Activated CD8-positive, alpha-beta memory T cell treated with anti-CD3 and anti-CD28 coated beads, Interleukin-2, amount 10 ng/mL, durations not matched to agents 7 days and 5 days (primary cell): ENCODE measurements at regions not wholly inside any gene's neighbourhood (a gene's known extent, or its start where the extent isn't known, plus 50 kb on each side); places are given as distances from the start of the nearest gene placed in this dataset.
"Not testable (repeated sequence)": the region's sequence is repeated elsewhere in the genome, so short reads cannot be mapped to it uniquely, and the experiment has no call there.

ENCODE experiments used
- ATAC-seq: fragments of 150-1000 bp; cut with Tn5 transposase; one replicate; pipeline ENCODE4 v1.10.0; 2021; ENCODE audit warnings: moderate library complexity
- CTCF ChIA-PET: fragments of 350-600 bp; sonication (Branson Sonifier 250); formaldehyde crosslinking; loops from one replicate; lab custom pipeline; 2021; ENCODE audit warnings: antibody characterized with exemption; lab: Charles Lee
- DNase-seq: peaks from one replicate; pipeline ENCODE4 v3.0.0-alpha.2; 2020
- H3K27ac Mint-ChIP-seq: one replicate; pipeline ENCODE4 v1.8.0; 2021; ENCODE audit warnings: mild to moderate bottlenecking, mixed read lengths
- H3K27me3 Mint-ChIP-seq: one replicate; pipeline ENCODE4 v1.8.0; 2021; ENCODE audit warnings: mixed read lengths
- H3K36me3 Mint-ChIP-seq: one replicate; pipeline ENCODE4 v1.8.0; 2021; ENCODE audit warnings: mild to moderate bottlenecking, mixed read lengths
- H3K4me1 Mint-ChIP-seq: one replicate; pipeline ENCODE4 v1.8.0; 2021; ENCODE audit warnings: mixed read lengths
- H3K4me3 Mint-ChIP-seq: one replicate; pipeline ENCODE4 v1.8.0; 2021; ENCODE audit warnings: mild to moderate bottlenecking, moderate library complexity, mixed read lengths
- H3K9me3 Mint-ChIP-seq: one replicate; pipeline ENCODE4 v1.8.0; 2022; ENCODE audit warnings: low read depth, mixed read lengths

DNA sequence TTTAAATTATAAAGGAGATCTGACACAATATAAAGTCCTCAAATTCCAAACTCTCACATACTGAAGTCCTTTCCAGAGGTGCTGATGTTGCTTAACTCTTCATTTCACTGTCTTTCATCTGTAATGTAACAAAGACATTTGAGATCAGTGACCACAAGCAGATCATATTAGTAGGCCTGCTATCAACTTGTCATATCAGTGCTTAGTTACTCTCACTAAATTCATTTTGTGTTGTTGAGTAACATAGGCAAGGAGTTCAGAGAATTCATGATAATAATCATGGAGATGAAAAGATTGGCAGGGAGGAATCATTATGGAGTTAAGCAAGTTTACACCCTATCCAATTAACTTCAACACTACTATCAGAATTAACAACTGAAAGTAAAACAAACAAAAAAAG is 571.0 kb upstream of the ARRDC3 start:
- CTCF ChIA-PET = no interaction called here
- no peaks in the 10 kb centered on the region for H3K36me3 Mint-ChIP-seq
- H3K27me3 Mint-ChIP-seq = no peaks in the 10 kb centered on the region
- ATAC-seq (no peak), DNase-seq (no peak)
- H3K9me3 Mint-ChIP-seq = no peaks in the 10 kb centered on the region
- H3K27ac Mint-ChIP-seq = no peak overlapping the region
- H3K4me3 Mint-ChIP-seq = no peak overlapping the region
- H3K4me1 Mint-ChIP-seq = no peaks in the 10 kb centered on the region

GRCh38 chr5:91950328-91950727 is 567.2 kb upstream of the ARRDC3 start:
- no peaks in the 10 kb centered on the region for H3K9me3 Mint-ChIP-seq
- no peaks in the 10 kb centered on the region for H3K27me3 Mint-ChIP-seq
- no peak overlapping the region for H3K27ac Mint-ChIP-seq
- ATAC-seq (no peak), DNase-seq (no peak)
- H3K4me1 Mint-ChIP-seq = peaks cover 4% of the 10 kb centered on the region
- CTCF ChIA-PET = no interaction called here
- H3K36me3 Mint-ChIP-seq = no peaks in the 10 kb centered on the region
- no peak overlapping the region for H3K4me3 Mint-ChIP-seq

GRCh38 chr5:91946870-91947269 is 563.8 kb upstream of the ARRDC3 start:
- no peak overlapping the region for H3K27ac Mint-ChIP-seq
- CTCF ChIA-PET = interaction anchor here (1.1 kb wide), 1 partner anchor 8 kb away, joined by 3 read pairs; no protein-coding TSS in a partner anchor
- no peak for ATAC-seq

DNA sequence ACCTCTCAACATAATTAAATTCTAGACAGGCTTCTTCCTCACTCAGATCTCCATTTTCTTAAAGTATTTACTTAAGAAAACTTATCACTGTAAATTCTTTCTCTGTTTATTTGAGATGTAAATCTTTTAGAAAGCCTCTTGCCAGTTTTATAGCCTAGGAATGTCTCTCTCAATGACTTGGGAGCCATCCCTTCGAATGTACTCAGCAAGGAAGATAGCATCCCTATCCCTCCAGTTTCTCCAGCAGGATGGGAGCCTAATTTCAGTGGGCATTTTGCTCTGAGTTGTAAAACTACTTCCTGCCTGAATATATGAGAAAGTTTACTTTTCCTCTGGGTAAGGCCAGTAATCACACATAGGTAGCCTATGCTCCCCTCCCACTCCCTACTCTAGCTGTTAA is 558.5 kb upstream of the ARRDC3 start:
- Mint-ChIP-seq H3K4me1 (no peaks in the 10 kb centered on the region), H3K4me3 (no peak overlapping the region), H3K27ac (no peak overlapping the region), H3K9me3 (no peaks in the 10 kb centered on the region), H3K27me3 (no peaks in the 10 kb centered on the region), H3K36me3 (no peaks in the 10 kb centered on the region)
- ATAC-seq (no peak), DNase-seq (no peak)
- CTCF ChIA-PET = no interaction called here

More at GRCh38 chr5:91946870-91947269, 563.8 kb upstream of the ARRDC3 start:
- no peak for DNase-seq
- no peaks in the 10 kb centered on the region for H3K9me3 Mint-ChIP-seq
- H3K27me3 Mint-ChIP-seq = no peaks in the 10 kb centered on the region
- H3K36me3 Mint-ChIP-seq = no peaks in the 10 kb centered on the region
- peaks cover 4% of the 10 kb centered on the region for H3K4me1 Mint-ChIP-seq
- no peak overlapping the region for H3K4me3 Mint-ChIP-seq

DNA sequence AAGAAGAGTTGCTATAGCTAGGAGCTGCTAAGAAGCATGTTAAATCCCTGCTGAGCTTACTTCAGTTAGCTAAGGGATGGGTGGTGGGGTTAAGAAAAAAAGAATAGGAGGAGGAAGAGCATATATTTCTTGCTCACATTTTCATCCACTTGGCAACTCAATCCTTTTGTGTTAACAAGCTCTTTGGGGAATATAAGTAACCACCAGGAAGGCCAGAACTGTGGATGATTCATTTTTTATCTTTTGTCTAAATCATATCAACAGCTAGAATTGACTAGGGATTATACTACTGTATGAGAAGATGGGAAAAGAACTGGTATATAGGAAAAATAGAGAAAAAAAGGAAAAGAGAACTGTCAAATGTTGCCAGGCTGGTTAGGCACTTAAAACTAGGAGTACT is 555.3 kb upstream of the ARRDC3 start:
- H3K9me3 Mint-ChIP-seq = no peaks in the 10 kb centered on the region
- DNase-seq = no peak
- no peaks in the 10 kb centered on the region for H3K36me3 Mint-ChIP-seq
- no peak overlapping the region for H3K27ac Mint-ChIP-seq
- CTCF ChIA-PET = interaction anchor here (0.9 to 1.1 kb wide), 2 partner anchors 9 kb away, joined by 3 read pairs; no protein-coding TSS in a partner anchor
- no peaks in the 10 kb centered on the region for H3K27me3 Mint-ChIP-seq
- no peak overlapping the region for H3K4me3 Mint-ChIP-seq
- no peak for ATAC-seq
- H3K4me1 Mint-ChIP-seq = no peaks in the 10 kb centered on the region

DNA sequence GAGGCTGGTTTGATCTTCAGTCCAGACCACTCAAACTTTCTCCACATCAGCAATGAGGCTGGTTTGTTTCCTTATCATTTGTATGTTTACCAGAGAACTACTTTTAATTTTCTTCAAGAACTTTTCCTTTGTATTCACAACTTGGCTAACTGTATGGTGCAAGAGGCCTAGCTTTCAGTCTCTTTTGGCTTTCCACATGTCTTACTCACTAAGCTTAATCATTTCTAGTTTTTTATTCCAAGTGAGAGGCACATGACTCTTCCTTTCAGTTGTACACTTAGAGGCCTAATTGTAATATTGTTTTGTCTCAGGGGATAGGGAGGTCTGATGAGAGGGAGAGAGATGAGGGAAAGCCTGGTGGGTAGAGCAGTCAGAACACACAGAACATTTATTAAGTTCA is 554.0 kb upstream of the ARRDC3 start:
- H3K27me3 Mint-ChIP-seq = no peaks in the 10 kb centered on the region
- no peak for DNase-seq
- H3K36me3 Mint-ChIP-seq = no peaks in the 10 kb centered on the region
- H3K4me1 Mint-ChIP-seq = no peaks in the 10 kb centered on the region
- H3K9me3 Mint-ChIP-seq = no peaks in the 10 kb centered on the region
- CTCF ChIA-PET = interaction anchor here (1.1 kb wide), 1 partner anchor 7 kb away, joined by 3 read pairs; no protein-coding TSS in a partner anchor
- no peak for ATAC-seq
- no peak overlapping the region for H3K4me3 Mint-ChIP-seq
- no peak overlapping the region for H3K27ac Mint-ChIP-seq

DNA sequence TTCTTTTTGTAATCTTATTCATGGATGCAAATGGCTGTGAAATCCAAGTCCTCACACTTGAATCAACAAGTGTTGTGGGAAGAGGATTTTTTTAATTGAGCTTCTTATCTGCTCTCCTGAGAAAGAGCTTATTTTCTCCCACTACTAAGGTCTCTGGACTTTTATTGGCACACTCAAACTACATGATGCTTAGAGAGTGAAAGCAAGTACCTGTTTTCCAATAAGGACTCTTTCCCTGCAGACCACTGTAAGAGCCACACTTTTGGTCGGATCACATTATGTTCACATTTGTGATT is 546.4 kb upstream of the ARRDC3 start:
- Mint-ChIP-seq H3K4me3 (no peak overlapping the region), H3K4me1 (no peaks in the 10 kb centered on the region), H3K27me3 (no peaks in the 10 kb centered on the region), H3K9me3 (no peaks in the 10 kb centered on the region), H3K27ac (no peak overlapping the region), H3K36me3 (no peaks in the 10 kb centered on the region)
- ATAC-seq (no peak), DNase-seq (no peak)
- CTCF ChIA-PET = interaction anchor here (1.0 kb wide), 1 partner anchor 8 kb away, joined by 3 read pairs; no protein-coding TSS in a partner anchor

DNA sequence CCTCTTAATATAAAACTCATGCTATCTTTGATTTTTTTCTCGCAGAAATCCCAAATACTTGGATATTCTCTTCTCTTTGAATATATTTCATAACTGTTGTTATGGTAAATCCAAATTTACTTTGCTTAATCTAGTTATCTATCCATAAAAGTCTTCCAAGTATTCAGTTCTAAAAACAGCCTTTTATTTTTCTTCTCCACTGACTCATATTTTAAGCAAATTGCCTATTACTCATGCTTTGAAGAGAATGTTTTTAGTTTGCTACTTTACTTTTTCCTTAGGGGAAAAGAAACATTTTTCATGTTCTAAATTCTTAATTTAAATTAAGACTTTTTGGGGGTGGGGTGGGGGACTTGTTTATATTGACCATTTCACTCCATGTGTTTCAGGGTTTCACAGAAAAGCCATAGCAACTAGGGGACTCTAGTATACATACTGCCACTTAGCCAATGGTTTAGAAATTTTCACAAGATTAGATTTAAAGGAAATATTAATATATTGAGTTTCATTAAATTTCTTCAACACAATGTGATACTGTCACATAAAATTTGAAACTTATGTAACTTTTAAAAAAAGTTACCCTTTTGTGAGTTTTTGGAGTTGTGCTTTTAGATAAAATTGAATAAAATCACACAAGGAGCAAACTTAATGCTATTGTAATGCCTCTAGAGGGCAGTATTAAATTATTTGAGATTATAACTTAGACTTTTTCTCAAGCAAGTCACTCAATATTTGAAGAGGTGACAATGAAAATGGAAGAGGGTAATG is 545.8 kb upstream of the ARRDC3 start:
- CTCF ChIA-PET = interaction anchor here (1.0 kb wide), 1 partner anchor 9 kb away, joined by 3 read pairs; no protein-coding TSS in a partner anchor
- ATAC-seq (no peak), DNase-seq (no peak)
- H3K4me3 Mint-ChIP-seq = no peak overlapping the region
- H3K4me1 Mint-ChIP-seq = no peaks in the 10 kb centered on the region
- H3K27ac Mint-ChIP-seq = no peak overlapping the region
- no peaks in the 10 kb centered on the region for H3K9me3 Mint-ChIP-seq
- no peaks in the 10 kb centered on the region for H3K27me3 Mint-ChIP-seq
- H3K36me3 Mint-ChIP-seq = no peaks in the 10 kb centered on the region

- DNase-seq = no peak
- Mint-ChIP-seq H3K27ac (no peak overlapping the region), H3K27me3 (no peaks in the 10 kb centered on the region), H3K4me1 (no peaks in the 10 kb centered on the region), H3K9me3 (no peaks in the 10 kb centered on the region), H3K36me3 (no peaks in the 10 kb centered on the region), H3K4me3 (no peak overlapping the region)
- CTCF ChIA-PET = no interaction called here
- no peak for ATAC-seq
These were observed 544.3 kb upstream of the ARRDC3 start for GRCh38 chr5:91927439-91927838.

GRCh38 chr5:91925249-91925648 is 542.1 kb upstream of the ARRDC3 start:
- H3K36me3 Mint-ChIP-seq = no peaks in the 10 kb centered on the region
- ATAC-seq (no peak), DNase-seq (no peak)
- H3K27ac Mint-ChIP-seq = no peak overlapping the region
- H3K4me1 Mint-ChIP-seq = no peaks in the 10 kb centered on the region
- CTCF ChIA-PET = no interaction called here
- H3K9me3 Mint-ChIP-seq = no peaks in the 10 kb centered on the region
- no peak overlapping the region for H3K4me3 Mint-ChIP-seq
- no peaks in the 10 kb centered on the region for H3K27me3 Mint-ChIP-seq

GRCh38 chr5:91917037-91917814 is 534.1 kb upstream of the ARRDC3 start:
- ATAC-seq, H3K4me3 Mint-ChIP-seq, CTCF ChIA-PET, H3K4me1 Mint-ChIP-seq, H3K27ac Mint-ChIP-seq, H3K9me3 Mint-ChIP-seq, DNase-seq, H3K36me3 Mint-ChIP-seq, H3K27me3 Mint-ChIP-seq: not testable (repeated sequence)

DNA sequence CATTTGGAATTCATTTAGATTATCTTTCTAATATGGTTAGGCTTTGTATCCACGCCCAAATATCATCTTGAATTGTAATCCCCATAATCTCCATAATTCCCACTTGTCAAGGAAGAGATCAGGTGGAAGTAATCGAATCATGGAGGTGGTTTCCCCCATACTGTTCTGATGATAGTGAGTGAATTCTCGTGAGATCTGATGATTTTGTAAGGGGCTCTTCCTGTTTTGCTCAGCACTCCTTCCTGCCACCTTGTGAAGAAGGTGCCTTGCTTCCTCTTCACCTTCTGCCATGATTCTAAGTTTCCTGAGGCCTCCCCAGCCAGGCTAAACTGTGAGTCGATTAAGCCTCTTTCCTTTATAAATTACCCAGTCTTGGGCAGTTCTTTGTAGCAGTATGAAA is 527.5 kb upstream of the ARRDC3 start:
- no peak overlapping the region for H3K27ac Mint-ChIP-seq
- no peak for DNase-seq
- H3K27me3 Mint-ChIP-seq = no peaks in the 10 kb centered on the region
- H3K36me3 Mint-ChIP-seq = no peaks in the 10 kb centered on the region
- no peak overlapping the region for H3K4me3 Mint-ChIP-seq
- CTCF ChIA-PET = no interaction called here
- ATAC-seq = no peak
- no peaks in the 10 kb centered on the region for H3K9me3 Mint-ChIP-seq
- no peaks in the 10 kb centered on the region for H3K4me1 Mint-ChIP-seq

- Mint-ChIP-seq H3K9me3 (no peaks in the 10 kb centered on the region), H3K36me3 (no peaks in the 10 kb centered on the region), H3K27ac (no peak overlapping the region), H3K27me3 (no peaks in the 10 kb centered on the region), H3K4me3 (no peak overlapping the region), H3K4me1 (no peaks in the 10 kb centered on the region)
- CTCF ChIA-PET = no interaction called here
- DNase-seq (no peak), ATAC-seq (no peak)
These were observed 527.1 kb upstream of the ARRDC3 start for GRCh38 chr5:91910247-91910646.

DNA sequence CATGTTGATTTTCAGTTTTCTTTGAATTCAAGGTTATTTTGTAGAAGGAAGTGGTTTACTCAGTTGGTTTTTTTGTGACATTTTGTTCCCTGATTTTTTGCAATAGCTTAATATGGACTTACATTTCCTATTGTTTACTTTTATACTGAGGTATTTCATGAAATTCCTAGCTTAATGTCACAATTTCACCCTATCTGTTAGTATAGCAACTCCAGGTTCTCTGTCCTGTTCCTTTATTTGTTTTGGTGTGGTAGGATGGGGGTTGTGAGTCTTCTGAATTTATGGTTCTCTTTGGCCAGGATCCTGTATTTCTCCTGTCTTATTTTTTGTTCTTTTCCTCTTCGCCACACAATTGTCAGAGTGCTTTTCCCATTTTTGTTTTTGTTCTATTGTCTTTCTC is 523.4 kb upstream of the ARRDC3 start:
- no peaks in the 10 kb centered on the region for H3K27me3 Mint-ChIP-seq
- no peak overlapping the region for H3K4me3 Mint-ChIP-seq
- H3K36me3 Mint-ChIP-seq = no peaks in the 10 kb centered on the region
- no peak overlapping the region for H3K27ac Mint-ChIP-seq
- CTCF ChIA-PET = no interaction called here
- no peak for DNase-seq
- no peak for ATAC-seq
- no peaks in the 10 kb centered on the region for H3K9me3 Mint-ChIP-seq
- H3K4me1 Mint-ChIP-seq = no peaks in the 10 kb centered on the region
